ENCODE measurements at regions not wholly inside any gene's neighbourhood (a gene's known extent, or its start where the extent isn't known, plus 50 kb on each side); places are given as distances from the start of the nearest gene placed in this dataset.

- H3K4me3 ChIP-seq = no peak overlapping the region
- no peaks in the 10 kb centered on the region for H3K27me3 ChIP-seq
- H3K4me1 ChIP-seq = no peaks in the 10 kb centered on the region
- no peaks in the 10 kb centered on the region for H3K36me3 ChIP-seq
- no peak for DNase-seq
- intact Hi-C loops (cut with DNase I) = no loop called here
- no peak for ATAC-seq
- TF ChIP-seq CTCF (IDR thresholded peaks at IDR 0.05) = no peak
- H3K9me3 ChIP-seq = peaks cover 0 to 5% of the 10 kb centered on the region in 2 donors
- H3K27ac ChIP-seq = no peak overlapping the region
These were observed 91.8 kb downstream of the CBLN2 start for GRCh38 chr18:72452328-72452727.

- no peak overlapping the region for H3K27ac ChIP-seq
- no peaks in the 10 kb centered on the region for H3K4me1 ChIP-seq
- intact Hi-C loops (cut with DNase I) = no loop called here
- DNase-seq (no peak), ATAC-seq (no peak)
- H3K27me3 ChIP-seq = no peaks in the 10 kb centered on the region
- no peak overlapping the region for H3K4me3 ChIP-seq
- no peak for TF ChIP-seq CTCF (IDR thresholded peaks at IDR 0.05)
- no peaks in the 10 kb centered on the region for H3K36me3 ChIP-seq
- no peaks in the 10 kb centered on the region for H3K9me3 ChIP-seq
These were observed 99.4 kb downstream of the CBLN2 start for GRCh38 chr18:72444798-72445155.

GRCh38 chr18:72444111-72444797 lies 99.9 kb downstream of the CBLN2 start:
- no peaks in the 10 kb centered on the region for H3K36me3 ChIP-seq

GRCh38 chr18:72436401-72436800 lies 107.7 kb downstream of the CBLN2 start:
- Histone ChIP-seq H3K4me1 (no peaks in the 10 kb centered on the region), H3K9me3 (no peaks in the 10 kb centered on the region), H3K27me3 (no peaks in the 10 kb centered on the region), H3K4me3 (no peak overlapping the region), H3K36me3 (no peaks in the 10 kb centered on the region), H3K27ac (no peak overlapping the region)
- ATAC-seq = no peak
- intact Hi-C loops (cut with DNase I) = no loop called here
- no peak for DNase-seq
- no peak for TF ChIP-seq CTCF (IDR thresholded peaks at IDR 0.05)

More at GRCh38 chr18:72444111-72444797, 99.9 kb downstream of the CBLN2 start:
- no peak overlapping the region for H3K4me3 ChIP-seq
- no peak overlapping the region for H3K27ac ChIP-seq
- no peak for ATAC-seq
- H3K27me3 ChIP-seq = no peaks in the 10 kb centered on the region
- no peak for TF ChIP-seq CTCF (IDR thresholded peaks at IDR 0.05)
- H3K9me3 ChIP-seq = no peaks in the 10 kb centered on the region
- no peak for DNase-seq
- intact Hi-C loops (cut with DNase I) = no loop called here
- H3K4me1 ChIP-seq = no peaks in the 10 kb centered on the region

- intact Hi-C loops (cut with DNase I) = no loop called here
- no peak overlapping the region for H3K4me3 ChIP-seq
- peaks cover 0 to 3% of the 10 kb centered on the region in 2 donors for H3K9me3 ChIP-seq
- DNase-seq (no peak), ATAC-seq (no peak)
- H3K4me1 ChIP-seq = no peaks in the 10 kb centered on the region
- no peaks in the 10 kb centered on the region for H3K36me3 ChIP-seq
- H3K27ac ChIP-seq = no peak overlapping the region
- H3K27me3 ChIP-seq = no peaks in the 10 kb centered on the region
- TF ChIP-seq CTCF (IDR thresholded peaks at IDR 0.05) = no peak
These were observed 110.4 kb downstream of the CBLN2 start for GRCh38 chr18:72433756-72434155.

Measured in left lung (tissue), 4 donors.